ENCODE measurements at regions not wholly inside any gene's neighbourhood (a gene's known extent, or its start where the extent isn't known, plus 50 kb on each side); places are given as distances from the start of the nearest gene placed in this dataset.
"Not testable (repeated sequence)": the region's sequence is repeated elsewhere in the genome, so short reads cannot be mapped to it uniquely, and the experiment has no call there.

DNA sequence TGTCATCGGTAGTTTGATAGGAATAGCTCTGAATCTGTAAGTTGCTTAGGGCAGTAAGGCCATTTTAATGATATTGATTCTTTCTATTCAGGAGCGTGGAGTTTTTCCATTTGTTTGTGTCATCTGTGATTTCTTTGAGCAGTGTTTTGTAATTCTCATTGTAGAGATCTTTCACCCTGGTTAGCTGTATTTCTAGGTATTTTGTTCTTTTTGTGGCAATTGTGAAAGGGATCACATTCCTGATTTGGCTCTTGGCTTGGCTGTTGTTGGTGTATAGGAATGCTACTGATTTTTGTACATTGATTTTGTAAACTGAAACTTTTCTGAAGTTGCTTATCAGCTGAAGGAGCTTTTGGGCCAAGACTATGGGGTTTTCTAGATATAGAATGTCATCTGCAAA lies 115.7 kb upstream of the NR3C1 start:
- not testable (repeated sequence) for DNase-seq

DNA sequence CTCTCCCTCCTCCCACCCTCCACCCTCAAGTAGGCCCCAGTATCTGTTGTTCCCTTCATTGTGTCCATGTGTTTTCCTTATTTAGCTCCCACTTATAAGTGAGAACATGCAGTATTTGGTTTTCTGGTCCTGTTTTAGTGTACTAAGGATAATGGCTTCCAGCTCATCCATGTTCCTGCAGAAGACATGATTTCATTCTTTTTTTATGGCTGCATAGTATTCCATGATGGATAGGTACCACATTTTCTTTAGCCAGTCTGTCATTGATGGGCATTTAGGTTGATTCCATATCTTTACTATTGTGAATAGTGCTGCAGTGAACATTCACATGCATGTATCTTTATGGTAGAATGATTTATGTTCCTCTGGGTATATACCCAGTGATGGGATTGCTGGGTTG lies 114.3 kb upstream of the NR3C1 start:
- not testable (repeated sequence) for DNase-seq

DNA sequence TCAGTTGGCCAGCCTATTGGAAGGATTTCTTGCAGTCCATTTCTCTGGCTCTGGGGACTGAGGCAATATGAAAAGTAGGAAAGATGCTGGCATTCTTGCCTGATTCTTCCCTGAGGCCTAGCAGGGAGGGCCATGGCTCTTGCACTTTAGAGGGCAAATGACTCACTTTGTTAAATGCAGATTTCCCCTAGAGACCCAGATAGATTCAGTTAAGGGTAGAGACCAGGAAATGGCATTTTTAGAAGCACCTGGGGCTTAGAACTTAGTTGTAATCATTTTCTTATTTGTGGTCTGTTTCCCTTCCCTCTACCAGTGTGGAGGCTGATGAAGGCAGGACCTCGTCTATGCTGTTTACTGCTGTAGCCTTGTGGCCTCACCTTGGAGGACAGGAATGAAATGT lies 112.8 kb upstream of the NR3C1 start:
- DNase-seq, result no peak

DNA sequence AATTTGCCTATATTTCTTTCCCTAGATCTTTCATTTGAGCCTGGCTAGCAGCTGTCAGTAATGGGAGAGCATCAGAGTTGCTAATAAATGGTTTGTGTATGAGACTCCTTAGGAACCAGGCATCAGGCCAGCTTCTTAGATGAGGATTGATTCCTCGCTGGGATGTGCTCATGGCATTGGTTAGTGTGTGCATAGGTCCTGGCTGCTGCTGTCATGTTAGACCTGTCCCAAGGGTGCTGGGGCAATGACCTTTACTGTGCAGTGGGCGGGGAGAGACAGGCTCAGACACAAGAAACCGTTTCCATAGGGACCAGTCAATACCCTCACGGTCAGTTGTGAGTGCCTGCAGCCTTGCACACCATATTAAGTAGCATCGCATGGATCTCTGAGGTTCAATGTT lies 112.3 kb upstream of the NR3C1 start:
- no peak for DNase-seq

DNA sequence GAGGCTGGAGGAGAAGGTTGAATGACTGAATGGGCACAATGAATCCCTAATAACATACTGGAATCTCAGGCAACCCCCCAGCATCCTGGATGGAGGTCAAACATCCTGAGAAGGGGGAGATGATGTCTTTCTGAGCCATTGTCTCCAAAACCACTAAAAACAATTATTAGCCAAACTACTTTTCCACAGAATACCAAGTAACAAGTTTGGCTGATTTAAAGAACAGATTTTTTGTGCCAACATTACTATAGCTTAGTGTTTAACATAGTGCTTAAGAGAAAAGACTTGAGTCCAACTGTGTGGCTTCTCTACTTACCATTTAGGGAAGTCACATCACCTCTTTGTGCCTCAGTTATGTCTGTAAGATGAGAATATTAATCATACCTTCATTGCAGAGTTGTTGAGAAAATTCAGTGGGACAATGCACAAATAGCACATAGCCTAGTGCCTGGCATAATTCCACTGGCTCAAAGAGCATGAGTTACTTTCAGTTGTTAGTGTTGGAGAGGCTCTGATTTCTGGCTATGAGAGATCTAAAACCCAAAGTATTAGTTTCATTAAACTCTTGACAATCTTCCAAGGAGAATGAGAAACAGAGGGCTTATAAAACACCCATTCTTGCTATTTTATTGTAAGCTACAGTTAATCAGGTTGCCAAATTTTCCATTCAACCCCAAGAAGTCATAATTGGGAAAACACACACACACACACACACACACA lies 111.3 kb upstream of the NR3C1 start:
- DNase-seq, result no peak

DNA sequence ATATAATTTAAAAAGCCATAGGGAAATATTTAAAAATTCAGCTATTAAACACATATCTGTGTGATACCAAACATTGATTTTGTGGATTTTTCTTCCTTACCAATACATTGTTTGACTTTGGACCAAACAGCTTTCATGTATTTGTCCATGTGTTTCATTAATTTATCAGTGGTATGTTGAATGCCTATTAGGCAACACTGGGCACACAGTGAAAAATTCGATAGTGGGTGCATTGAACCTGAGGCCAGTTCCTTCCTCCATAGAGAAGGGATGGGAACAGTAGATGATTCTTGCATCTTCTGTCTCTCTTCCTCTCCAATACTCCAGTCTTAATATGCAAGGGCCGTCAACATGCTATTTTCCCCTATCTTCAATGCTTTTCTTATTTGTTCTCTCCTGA lies 110.2 kb upstream of the NR3C1 start:
- DNase-seq, result no peak

DNA sequence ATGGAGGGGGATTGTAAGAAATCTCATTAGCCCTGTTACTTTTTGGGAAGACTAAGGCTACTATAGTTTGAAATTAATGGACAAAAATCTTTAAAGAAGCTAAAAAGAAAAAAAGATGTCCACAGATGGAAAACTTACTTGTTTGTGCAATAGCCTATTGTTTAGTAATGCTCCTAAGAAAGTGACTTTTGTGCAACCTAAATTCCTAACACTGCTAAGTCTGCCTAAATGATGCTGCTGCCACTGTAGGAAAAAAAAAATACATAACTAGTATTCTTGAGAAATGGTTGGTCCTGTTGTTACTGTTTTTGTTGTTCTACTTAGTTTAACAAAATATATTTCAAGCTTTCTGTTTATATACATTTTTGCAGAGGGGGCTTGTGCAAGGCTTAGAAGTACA lies 108.2 kb upstream of the NR3C1 start:
- no peak for DNase-seq

DNA sequence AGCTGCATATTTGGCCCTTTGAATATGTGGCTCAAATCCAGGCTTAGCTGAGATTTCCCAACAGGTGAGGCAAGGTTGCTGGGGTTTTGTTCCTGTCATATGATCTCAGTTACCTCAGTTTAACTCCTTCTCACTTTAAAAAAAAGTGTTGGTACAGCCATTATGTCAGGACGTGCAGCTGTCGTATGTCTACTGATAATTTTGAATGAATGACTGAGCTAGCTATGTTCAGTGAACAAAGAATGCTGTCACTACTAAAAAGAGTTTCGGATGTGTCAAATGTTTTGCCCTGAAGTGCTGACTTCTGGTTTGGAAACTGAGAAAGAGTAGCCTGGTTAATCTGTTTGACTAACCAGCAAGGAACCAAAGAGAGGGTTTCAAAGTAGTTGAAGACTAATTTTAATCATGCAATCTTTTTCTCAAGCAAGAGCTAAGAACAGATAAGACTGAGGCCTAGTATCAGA lies 106.3 kb upstream of the NR3C1 start:
- no peak for DNase-seq

DNA sequence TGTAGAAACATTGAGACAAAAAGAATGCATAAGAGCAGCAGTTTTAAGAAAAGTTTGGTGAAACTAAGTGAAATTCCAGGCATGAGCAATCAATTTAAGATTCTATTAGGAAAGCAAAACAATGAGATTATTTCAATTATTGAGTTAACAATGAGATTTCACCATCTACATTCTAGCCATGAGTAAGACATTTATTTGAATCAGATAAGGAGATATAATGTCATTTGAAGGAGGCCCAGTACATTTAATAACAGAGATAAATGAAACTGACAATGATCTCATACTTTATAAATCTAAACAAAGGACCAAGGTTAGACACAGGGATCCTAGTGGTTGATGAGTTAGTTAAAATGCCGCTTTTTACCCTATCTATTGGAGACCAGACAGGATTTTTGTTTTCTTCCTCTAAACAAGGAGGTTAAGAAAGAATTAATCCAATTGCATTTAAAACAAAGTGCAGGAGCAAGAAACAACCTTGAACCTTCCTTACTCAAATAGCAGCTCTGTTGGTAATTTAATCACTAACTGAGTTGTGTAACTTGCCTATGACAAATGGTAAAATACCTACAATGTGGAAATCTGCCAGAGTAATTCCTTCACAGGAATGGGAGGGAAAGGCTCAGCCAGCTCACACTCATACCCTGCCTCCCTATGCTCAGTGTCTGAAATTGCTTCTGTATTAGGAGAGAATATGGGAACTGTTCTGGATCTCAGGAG lies 103.5 kb upstream of the NR3C1 start:
- DNase-seq, result no peak

DNA sequence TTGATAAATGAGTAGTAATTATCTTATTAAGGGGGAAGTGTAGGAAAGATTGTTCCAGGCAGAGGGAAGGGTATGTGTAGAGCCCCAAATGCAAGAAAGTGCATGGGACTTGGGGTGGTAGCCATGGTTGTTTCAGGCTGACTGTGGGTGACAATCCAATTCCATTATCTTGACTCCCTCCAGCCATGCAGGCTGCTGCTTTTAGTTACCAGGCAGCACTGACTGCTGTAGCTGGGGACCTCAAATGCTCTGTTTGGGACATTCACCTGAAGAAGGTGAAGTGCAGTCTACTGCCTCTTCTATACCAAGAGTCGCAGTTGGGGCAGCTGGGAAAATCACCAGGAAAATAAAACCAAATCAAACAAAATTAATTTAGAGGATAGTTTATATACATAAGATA lies 102.4 kb upstream of the NR3C1 start:
- DNase-seq, result no peak

DNA sequence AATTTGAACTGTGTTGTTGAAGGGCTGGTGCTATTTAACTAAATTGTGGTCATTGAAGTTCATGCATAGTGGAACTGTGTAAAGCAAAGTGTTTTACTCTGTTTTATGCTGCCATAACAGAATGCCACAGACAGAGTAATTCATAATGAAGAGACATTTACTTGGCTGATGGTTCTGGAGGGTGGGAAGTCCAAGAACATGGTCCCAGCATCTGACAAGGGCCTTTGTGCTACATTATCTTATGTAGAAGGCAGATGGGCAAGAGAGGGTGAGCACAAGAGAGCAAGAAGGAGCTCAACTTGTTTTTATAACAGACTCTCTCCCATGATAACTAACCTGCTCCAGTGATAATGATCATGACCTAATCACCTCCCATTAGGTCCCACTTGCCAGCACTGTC lies 101.9 kb upstream of the NR3C1 start:
- no peak for DNase-seq

DNA sequence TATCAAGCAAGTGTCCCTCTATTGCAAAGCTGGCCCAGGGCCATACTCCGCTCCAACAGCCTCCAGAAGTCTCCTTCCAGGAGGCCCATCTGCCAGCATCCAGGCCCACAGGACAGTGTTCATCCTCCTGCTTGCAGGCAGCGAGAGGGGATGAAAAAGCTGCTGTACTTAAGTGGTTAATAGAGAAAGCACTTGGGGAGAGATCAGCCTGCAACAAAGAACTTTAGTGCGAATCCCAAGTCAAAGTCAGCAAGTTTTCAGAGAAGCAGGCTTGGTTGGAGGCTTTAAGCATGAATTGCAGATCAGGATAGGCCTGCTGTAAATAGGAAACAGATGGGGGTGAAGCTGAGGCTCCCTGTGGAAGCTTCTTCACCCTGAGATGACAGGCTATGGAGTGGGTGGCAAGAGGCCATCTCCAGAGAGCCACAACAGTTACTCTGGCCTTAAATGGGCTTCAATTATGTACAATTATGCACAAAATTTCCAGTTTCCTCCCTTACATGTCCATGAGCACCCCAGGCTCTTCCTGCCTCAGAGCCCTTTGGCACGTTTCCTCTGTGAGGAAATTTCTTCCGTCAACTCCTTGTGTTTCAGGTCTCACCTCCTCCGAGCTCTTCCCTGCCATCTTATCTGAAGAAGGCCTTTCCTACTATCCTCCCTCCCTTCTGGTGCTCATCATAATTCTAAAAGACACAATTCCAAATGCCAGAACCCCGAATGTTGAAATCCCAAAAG lies 98.0 kb upstream of the NR3C1 start:
- DNase-seq, result no peak

DNA sequence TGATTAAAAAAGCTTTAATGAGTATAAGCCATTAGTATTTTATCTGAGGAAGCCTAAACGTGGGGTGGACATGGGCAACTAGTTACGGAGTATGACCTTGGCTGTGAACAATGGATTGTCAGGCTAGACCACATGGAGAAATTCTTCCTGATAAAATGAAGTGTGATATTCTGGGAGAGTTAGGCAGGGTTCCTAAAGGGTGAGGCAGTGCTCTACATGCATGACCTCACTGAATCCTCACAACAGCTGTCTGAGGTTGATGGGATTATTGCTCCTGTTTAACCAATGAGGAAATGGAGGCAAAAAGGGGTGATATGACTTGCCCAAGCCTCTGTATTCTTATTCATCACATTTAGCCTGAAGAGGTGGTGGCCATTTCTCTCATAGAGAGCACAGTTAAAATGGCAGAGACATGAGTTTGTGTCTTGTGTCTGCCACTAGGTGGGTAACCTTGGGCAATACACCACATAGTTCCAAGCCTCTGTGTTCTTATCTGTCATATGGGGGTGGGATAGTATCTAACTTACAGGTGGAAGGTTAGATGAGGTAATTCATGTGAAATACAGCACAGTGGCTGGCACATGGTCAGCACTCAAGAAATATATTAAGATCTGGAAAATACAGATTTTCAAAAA lies 96.1 kb upstream of the NR3C1 start:
- no peak for DNase-seq

DNA sequence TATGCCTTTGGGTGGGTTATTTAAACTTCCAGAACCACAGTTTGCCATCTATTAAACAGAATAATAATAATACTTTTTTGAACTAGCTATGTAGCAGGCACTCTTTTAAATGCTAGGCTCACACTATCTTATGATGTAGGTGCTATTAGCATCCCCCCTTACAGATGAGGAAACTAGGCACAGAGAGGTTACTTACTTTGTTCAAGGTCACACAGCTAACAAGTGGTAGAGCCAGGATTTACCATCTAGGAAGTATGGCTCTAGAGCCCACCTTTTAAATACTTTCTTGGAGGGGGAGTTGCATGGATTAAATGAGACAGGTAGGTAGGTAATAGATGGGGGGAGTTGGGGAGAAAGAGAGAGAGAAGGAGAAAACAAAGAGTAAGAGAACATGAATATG lies 95.3 kb upstream of the NR3C1 start:
- no peak for DNase-seq

DNA sequence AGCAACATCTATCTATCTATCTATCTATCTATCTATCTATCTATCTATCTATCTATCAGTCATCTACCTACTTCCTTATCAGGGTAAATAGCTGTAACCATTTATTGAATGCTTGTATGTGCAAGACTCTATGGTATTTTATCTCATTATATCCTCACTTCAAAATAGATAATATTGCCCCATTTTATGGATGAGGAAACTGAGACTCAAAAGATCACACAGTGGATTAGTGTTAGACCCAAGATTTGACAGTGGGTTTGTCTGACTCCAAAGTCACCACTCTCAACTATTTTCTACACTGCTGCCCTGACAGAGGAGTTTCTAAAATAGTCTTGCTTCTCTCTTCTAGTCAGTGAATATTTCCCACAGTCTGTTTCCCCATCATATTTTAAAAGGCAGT lies 94.3 kb upstream of the NR3C1 start:
- no peak for DNase-seq

DNA sequence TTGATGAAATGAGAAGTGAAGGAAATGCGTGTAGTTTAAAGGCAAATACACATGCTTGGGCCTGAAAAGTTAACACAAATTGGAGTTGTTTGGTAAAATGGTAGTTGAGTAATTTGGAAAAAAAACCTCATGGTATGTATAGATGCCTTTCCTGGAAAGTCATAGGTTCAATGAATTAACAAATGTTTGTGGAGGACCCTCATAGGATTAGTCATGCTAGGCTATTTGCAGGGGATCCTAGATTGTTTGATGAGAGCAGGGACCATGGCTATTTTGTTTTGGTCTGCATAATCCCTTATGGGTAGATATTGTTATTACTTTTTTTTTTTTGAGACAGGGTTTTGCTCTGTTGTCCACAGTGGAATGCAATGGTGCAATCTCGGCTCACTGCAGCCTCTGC lies 93.5 kb upstream of the NR3C1 start:
- DNase-seq, result no peak

DNA sequence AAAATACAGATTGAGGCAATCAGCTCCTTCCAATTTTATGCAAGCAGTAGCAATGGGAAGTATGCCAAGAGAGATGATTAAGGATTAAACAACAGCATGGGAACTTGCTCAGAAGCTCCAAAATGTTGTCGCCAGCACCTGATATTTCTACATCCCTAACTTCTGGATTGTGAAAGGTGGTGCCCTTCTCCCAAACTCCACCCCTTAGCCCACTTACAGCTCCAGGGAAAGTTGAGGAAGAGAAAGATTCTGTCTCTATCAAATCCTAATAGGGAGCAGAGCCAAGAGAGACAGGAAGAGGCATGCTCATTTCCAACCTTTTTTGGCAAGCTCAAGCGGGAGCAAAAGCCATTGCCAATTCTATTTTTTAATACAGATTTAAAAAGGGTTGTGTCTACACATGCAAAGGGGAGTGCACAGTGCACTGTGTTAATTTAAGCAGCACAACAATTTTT lies 92.4 kb upstream of the NR3C1 start:
- DNase-seq, result no peak

DNA sequence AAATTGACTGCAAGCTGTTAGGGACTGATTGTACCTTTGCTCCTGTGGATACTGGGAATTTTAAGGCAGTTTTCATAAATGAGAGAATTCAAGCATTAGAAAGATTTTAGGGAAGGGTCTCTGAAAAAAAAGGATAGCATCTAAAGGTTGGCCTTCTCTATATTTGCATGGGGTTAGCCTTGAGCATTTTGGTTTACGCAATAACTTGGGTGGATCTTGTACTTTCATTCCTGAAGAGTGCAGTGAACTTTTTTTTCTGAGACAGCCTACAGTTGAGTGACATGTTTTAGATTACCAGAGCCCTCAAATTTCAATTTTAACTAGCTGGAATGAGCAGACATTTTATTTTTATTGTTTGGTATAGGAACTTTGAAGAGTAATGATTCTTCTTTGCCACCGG lies 91.6 kb upstream of the NR3C1 start:
- DNase-seq, result no peak

DNA sequence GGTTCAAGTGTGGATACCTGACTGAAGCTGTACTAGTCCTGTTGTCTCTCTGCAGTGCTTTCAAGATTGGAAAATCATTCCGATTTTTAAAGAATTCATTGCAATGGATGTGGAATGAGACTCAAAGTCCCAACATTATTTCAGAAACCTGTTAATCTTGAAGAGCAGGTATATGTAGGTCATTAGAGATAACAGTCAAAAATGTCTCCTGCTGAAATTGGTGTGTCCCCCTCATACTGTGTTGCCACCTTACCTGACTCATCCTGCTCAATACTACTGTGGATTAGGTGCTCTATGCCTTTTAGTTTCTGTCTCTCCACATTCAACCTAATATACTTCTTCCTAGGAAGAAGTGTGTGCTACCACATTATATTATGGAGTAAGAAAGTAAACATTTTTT lies 91.1 kb upstream of the NR3C1 start:
- DNase-seq, result no peak

DNA sequence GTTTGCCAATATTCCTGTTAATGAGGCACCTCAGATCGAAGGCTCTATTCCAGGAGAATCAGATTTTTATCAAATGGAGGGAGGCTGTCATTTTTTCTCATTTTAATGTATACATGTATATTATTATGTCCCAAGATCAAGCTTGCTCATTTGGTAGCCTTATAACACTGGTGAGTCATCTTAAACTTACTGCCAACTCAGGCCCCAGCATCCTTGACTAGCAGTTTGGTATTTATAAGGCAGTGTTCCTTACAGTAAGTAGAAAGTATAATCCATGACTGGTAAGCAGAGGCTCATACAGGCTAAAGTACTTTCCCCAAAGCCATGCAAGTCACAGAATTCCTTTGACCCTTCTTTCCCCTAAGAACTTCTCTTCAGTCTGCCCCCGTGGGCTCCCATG lies 90.7 kb upstream of the NR3C1 start:
- no peak for DNase-seq

DNA sequence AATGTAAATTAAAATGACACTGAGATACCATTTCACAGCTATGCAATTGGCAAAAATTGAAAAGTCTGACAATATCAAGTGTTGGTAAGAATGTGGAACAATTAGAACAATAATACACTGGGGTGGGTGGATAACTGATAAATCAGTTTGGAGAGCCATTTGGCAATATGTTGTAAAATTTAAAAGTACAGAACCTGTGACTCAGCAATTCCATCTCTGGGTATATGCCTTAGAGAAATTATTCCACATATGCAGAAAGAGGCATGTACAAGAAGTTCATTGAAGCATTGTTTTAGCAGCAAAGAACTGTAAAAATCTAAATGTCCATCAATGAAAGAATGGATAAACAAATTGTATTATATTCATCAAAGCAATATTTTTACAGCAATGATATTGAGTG lies 89.3 kb upstream of the NR3C1 start:
- no peak for DNase-seq

DNA sequence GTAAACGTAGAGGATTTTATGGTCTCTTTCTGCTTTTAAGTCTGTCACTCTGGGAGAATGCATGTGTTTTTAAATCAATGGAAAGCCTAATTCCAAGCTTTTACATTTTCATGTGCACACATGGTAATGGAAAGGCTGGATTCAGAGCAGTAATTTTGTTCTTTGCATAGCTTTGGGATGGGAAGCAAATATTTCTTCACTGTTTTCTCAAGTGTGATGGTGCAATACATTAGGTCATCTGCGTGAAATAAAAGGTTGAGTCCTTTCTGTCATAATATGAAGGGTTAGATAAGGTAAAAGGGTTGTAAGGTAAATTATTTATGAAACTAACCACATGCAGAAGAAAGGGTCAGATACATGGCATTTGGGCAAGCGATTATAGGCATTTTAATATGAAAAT lies 88.2 kb upstream of the NR3C1 start:
- DNase-seq, result no peak

DNA sequence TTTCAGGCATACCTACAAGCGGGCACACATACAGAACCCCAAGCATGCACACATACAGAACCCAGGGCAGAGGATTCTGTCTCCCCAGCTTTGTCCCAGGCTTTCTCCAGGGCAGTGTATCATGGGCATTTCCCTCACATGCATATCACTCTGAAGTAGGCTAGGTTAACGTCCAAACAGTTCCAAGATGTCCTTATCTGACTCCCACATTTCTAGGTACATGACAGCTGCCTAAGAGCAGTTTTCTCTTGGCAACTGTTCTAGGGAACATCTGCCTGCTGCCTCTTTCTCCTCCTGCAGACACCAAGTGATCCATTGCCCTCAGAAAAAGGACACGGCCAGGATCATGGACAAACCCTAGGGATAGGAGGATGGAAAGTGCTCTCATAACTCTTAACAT lies 84.9 kb upstream of the NR3C1 start:
- no peak for DNase-seq

DNA sequence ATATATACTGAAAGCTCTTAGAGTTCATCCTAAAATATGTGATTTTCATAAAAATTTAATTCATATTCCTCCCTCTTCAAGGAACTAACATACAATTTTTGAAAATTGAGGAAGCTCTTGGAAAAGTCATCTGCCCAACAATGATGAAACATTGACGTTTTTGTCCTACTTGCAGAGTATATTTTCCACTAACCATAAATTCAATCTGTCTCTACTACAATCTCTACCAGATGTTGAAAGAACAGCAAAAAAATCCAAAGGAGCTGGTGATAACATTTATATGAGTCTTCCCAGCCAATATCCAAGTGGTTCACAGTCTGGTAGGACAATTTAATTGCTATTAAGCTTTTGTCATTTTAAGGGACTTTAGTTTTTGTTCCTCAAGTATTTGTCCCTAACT lies 81.1 kb upstream of the NR3C1 start:
- no peak for DNase-seq

Data from CD4-positive, alpha-beta T cell treated with Interferon alpha-2 for 1 hour (primary cell).